CD4-positive, alpha-beta T cell (primary cell): ENCODE measurements at regions not wholly inside any gene's neighbourhood (a gene's known extent, or its start where the extent isn't known, plus 50 kb on each side); places are given as distances from the start of the nearest gene placed in this dataset.

ENCODE experiments used
- ATAC-seq: fragments of 200-7000 bp; cut with Tn5 transposase; one replicate; pipeline ENCODE4 v1.10.0; 2022; ENCODE audit warnings: mild to moderate bottlenecking; ENCODE audit not compliant: poor library complexity
- CTCF ChIA-PET: fragments of 350-600 bp; sonication (Branson Sonifier 250); formaldehyde crosslinking; loops from one replicate; lab custom pipeline; 2021; ENCODE audit warnings: antibody characterized with exemption, inconsistent platforms; lab: Charles Lee
- POLR2A ChIA-PET: fragments of 350-600 bp; sonication (Branson Sonifier 250); formaldehyde crosslinking; loops from one replicate; lab custom pipeline; 2021; ENCODE audit warnings: antibody characterized with exemption, inconsistent platforms; lab: Charles Lee
- DNase-seq, 14 experiments: peaks; one replicate each; pipeline ENCODE4 v3.0.0-alpha.2; 2013 to 2020; ENCODE audit warnings: mixed read lengths in 2 of 14
- H3K27ac ChIP-seq, 2 donors: one replicate each; pipeline versions ENCODE4 v1.5.1 to v1.7.0; 2013; ENCODE audit warnings: low read length in 2 of 2, low read depth in 1 of 2, mild to moderate bottlenecking in 1 of 2
- H3K27me3 ChIP-seq, 2 experiments: 1 replicate in 1 of 2; 2 replicates in 1 of 2; pipeline versions ENCODE4 v1.6.1 to v1.7.0; 2013; ENCODE audit warnings: low read length in 2 of 2, control low read depth in 1 of 2, mild to moderate bottlenecking in 1 of 2, moderate library complexity in 1 of 2; ENCODE audit not compliant: insufficient read depth in 2 of 2, control insufficient read depth in 1 of 2
- H3K36me3 ChIP-seq: one replicate; pipeline ENCODE4 v1.6.1; 2013; ENCODE audit warnings: low read length, control low read depth; ENCODE audit not compliant: insufficient read depth
- H3K4me1 ChIP-seq: one replicate; pipeline ENCODE4 v1.6.1; 2013; ENCODE audit warnings: low read length, control low read depth; ENCODE audit not compliant: insufficient read depth
- H3K4me3 ChIP-seq: one replicate; pipeline ENCODE4 v1.5.1; 2013; ENCODE audit warnings: mild to moderate bottlenecking, low read length, moderate library complexity
- H3K9me3 ChIP-seq, 2 experiments: 1 replicate in 1 of 2; 2 replicates in 1 of 2; pipeline versions ENCODE4 v1.6.1 to v1.7.0; 2013; ENCODE audit warnings: low read length in 2 of 2, mild to moderate bottlenecking in 2 of 2, control low read depth in 1 of 2, moderate library complexity in 1 of 2; ENCODE audit not compliant: control insufficient read depth in 1 of 2, insufficient read depth in 1 of 2
- H3K27ac Mint-ChIP-seq: one replicate; pipeline ENCODE4 v1.8.0; 2020; ENCODE audit warnings: mixed read lengths
- H3K27me3 Mint-ChIP-seq: one replicate; pipeline ENCODE4 v1.8.0; 2021; ENCODE audit warnings: mixed read lengths
- H3K36me3 Mint-ChIP-seq: one replicate; pipeline ENCODE4 v1.8.0; 2021; ENCODE audit warnings: low read depth, mixed read lengths
- H3K4me1 Mint-ChIP-seq: one replicate; pipeline ENCODE4 v1.8.0; 2021; ENCODE audit warnings: low read depth, mixed read lengths
- H3K4me3 Mint-ChIP-seq: one replicate; pipeline ENCODE4 v1.8.0; 2020; ENCODE audit warnings: mild to moderate bottlenecking, mixed read lengths
- H3K9me3 Mint-ChIP-seq: one replicate; pipeline ENCODE4 v1.8.0; 2020; ENCODE audit warnings: mixed read lengths
- CTCF ChIP-seq: fragments of 200-600 bp; IDR thresholded peaks from one replicate; pipeline ENCODE4 v1.8.0; 2022; ENCODE audit warnings: antibody characterized with exemption, mild to moderate bottlenecking
- intact Hi-C, 2 experiments: fragments of 100-400 bp; cut with DNase I in 1 of 2; cut with micrococcal nuclease in 1 of 2; formaldehyde crosslinking; loops; one replicate each; pipeline versions ENCODE4 v1.15.1 to v1.9.0; 2023 to 2025; cut with DNase I, micrococcal nuclease

DNA sequence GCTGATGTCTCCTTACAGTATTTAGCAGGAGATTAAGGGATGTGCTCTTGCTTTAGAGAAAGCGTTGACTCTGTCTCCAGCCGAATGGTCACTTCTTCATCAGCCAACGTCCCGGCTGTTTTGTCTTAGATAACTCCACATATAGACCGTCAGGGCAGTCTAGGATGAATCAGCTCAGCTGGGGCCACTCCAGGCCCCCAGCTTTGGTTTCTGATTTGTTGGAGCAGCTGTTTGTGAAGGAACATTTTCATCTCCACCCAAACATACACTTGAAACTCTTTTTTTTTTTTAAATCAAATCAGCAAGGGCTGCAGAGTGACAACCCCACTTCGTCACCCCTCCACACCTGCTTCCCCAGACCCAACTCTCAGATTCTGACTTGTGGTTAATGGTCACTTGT, 206.1 kb upstream of the GALNT2 start:
- no peaks in the 10 kb centered on the region for H3K9me3 ChIP-seq
- H3K4me1 Mint-ChIP-seq, result peaks cover 4% of the 10 kb centered on the region
- intact Hi-C loops, result no loop called here
- ChIA-PET CTCF (no interaction called here), POLR2A (no interaction called here)
- no peak for DNase-seq
- no peak overlapping the region for H3K4me3 ChIP-seq
- ATAC-seq, result no peak
- no peak overlapping the region for H3K4me3 Mint-ChIP-seq
- no peak for TF ChIP-seq CTCF
- H3K9me3 Mint-ChIP-seq, result no peaks in the 10 kb centered on the region
- H3K36me3 ChIP-seq, result no peaks in the 10 kb centered on the region
- H3K4me1 ChIP-seq, result peaks cover 4% of the 10 kb centered on the region
- H3K27ac ChIP-seq, result no peak overlapping the region
- H3K27me3 ChIP-seq, result peaks cover 0 to 2% of the 10 kb centered on the region in 2 experiments
- H3K27me3 Mint-ChIP-seq, result no peaks in the 10 kb centered on the region
- no peaks in the 10 kb centered on the region for H3K36me3 Mint-ChIP-seq
- H3K27ac Mint-ChIP-seq, result no peak overlapping the region

DNA sequence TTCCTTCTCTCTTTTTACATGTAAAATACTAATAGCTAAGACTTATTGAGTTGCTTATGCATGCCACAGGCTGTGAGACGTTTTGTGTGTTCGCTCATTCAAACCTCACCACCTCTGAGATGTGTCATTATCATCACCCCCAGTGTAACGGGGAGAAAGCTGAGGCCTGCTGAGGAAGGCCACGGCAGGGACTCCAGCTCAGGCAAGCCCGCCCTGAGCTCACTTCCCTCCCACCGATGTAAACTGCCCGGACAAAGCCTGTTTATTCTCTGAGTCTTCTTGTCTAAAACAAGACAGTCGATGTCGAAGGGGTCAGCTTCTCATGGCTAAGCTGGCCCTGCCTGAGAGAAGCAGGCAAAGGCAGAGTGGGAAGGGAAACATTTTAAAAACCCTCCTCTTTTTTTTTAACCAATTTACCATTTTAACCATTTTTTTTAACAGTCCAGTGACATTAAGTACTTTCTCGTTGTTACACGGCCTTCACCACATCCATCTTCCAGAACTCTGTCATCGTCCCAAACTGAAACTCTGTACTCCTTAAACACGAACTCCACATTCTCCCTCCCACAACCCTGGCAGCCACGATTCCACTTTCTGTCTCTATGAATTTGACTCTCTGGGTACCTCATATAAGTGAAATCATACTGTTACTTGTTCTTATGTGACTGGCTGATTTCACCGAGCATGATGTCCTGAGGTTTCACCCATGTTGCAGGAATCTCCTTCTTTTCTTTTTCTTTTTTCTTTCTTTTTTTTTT, 204.8 kb upstream of the GALNT2 start:
- no peak for DNase-seq
- ChIA-PET POLR2A (no interaction called here), CTCF (no interaction called here)
- Mint-ChIP-seq H3K27ac (no peak overlapping the region), H3K4me3 (no peak overlapping the region), H3K27me3 (no peaks in the 10 kb centered on the region), H3K9me3 (no peaks in the 10 kb centered on the region), H3K36me3 (no peaks in the 10 kb centered on the region), H3K4me1 (no peaks in the 10 kb centered on the region)
- Histone ChIP-seq H3K4me1 (no peaks in the 10 kb centered on the region), H3K4me3 (no peak overlapping the region), H3K27ac (no peak overlapping the region), H3K9me3 (no peaks in the 10 kb centered on the region), H3K27me3 (peaks cover 0 to 2% of the 10 kb centered on the region in 2 experiments), H3K36me3 (no peaks in the 10 kb centered on the region)
- intact Hi-C loops, result no loop called here
- ATAC-seq, result no peak
- TF ChIP-seq CTCF, result no peak

DNA sequence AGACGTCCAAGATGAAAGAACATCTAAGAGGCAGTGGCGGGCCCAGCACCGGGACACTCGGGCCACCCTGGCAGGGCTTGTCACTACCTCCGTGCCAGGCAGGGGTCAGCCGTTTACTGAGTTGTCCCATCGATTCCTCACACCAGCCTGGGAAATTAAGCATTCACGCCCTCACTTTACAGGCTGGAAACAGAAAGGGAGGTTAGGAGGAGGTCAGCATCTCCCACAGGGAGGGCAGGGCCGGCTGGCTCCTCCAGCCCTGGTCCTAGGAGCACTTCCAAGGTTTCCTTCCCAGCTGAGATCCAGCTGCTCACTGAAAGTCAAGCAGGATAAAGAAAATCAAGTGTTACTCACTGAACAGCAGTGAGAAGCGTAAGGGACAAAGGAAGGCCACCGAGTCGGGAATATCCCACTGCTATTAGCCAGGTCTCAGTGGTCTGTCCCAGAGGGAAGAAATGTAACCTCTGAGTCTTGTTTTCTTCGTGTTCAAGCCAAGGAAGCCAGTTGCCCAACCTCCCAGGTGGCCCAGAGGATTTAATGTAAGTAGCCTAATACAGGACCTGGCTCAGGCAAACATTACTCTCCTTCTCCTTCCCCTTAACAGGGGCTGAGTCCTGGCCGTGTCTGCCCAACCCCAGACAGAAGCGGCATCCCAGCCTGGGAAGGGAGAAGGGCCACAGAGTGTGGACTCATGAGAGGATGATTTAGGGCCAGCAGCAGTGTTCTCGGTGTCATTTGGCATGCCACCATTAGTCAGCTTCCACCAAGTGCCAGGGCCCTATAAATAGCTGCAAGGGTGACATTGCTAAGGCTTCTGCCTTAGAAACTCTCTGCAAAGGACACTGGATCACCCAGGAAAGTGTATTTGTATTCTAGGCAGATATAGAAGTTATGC, 203.1 kb upstream of the GALNT2 start:
- no peaks in the 10 kb centered on the region for H3K9me3 ChIP-seq
- peaks cover 0 to 2% of the 10 kb centered on the region in 2 experiments for H3K27me3 ChIP-seq
- H3K4me3 Mint-ChIP-seq, result no peak overlapping the region
- no peaks in the 10 kb centered on the region for H3K4me1 ChIP-seq
- no peak overlapping the region for H3K27ac Mint-ChIP-seq
- no peaks in the 10 kb centered on the region for H3K27me3 Mint-ChIP-seq
- intact Hi-C loops, result no loop called here
- no peaks in the 10 kb centered on the region for H3K36me3 ChIP-seq
- no peak overlapping the region for H3K4me3 ChIP-seq
- no peak for TF ChIP-seq CTCF
- DNase-seq (no peak), ATAC-seq (no peak)
- H3K36me3 Mint-ChIP-seq, result no peaks in the 10 kb centered on the region
- POLR2A ChIA-PET, result no interaction called here
- no peaks in the 10 kb centered on the region for H3K9me3 Mint-ChIP-seq
- CTCF ChIA-PET, result no interaction called here
- no peak overlapping the region for H3K27ac ChIP-seq
- no peaks in the 10 kb centered on the region for H3K4me1 Mint-ChIP-seq
